RWPE1 (cell line): ENCODE measurements at regions not wholly inside any gene's neighbourhood (a gene's known extent, or its start where the extent isn't known, plus 50 kb on each side); places are given as distances from the start of the nearest gene placed in this dataset.

Experiments used
- CTCF ChIA-PET: fragments of 350-600 bp; sonication (Branson Sonifier 250); formaldehyde crosslinking; extraction: SDS; loops from one replicate; lab custom pipeline; 2021; lab: Yijun Ruan, JAX
- POLR2A ChIA-PET: fragments of 400-600 bp; formaldehyde crosslinking; extraction: SDS; loops from one replicate; lab custom pipeline; 2020; ENCODE audit warnings: antibody characterized with exemption; ENCODE audit not compliant: low non-redundant PET; lab: Yijun Ruan, JAX
- DNase-seq: peaks from one replicate; pipeline ENCODE4 v3.0.0; 2012; ENCODE audit warnings: low spot score
- H3K27ac ChIP-seq: fragments of 450-650 bp; 2 replicates; pipeline ENCODE4 v1.5.1; 2017
- TF ChIP-seq, protein P1 (sequence below): fragments of 450-650 bp; conservative IDR thresholded peaks from 2 replicates; pipeline ENCODE4 v1.5.1; 2017; ENCODE audit warnings: low read depth, mild to moderate bottlenecking

DNA sequence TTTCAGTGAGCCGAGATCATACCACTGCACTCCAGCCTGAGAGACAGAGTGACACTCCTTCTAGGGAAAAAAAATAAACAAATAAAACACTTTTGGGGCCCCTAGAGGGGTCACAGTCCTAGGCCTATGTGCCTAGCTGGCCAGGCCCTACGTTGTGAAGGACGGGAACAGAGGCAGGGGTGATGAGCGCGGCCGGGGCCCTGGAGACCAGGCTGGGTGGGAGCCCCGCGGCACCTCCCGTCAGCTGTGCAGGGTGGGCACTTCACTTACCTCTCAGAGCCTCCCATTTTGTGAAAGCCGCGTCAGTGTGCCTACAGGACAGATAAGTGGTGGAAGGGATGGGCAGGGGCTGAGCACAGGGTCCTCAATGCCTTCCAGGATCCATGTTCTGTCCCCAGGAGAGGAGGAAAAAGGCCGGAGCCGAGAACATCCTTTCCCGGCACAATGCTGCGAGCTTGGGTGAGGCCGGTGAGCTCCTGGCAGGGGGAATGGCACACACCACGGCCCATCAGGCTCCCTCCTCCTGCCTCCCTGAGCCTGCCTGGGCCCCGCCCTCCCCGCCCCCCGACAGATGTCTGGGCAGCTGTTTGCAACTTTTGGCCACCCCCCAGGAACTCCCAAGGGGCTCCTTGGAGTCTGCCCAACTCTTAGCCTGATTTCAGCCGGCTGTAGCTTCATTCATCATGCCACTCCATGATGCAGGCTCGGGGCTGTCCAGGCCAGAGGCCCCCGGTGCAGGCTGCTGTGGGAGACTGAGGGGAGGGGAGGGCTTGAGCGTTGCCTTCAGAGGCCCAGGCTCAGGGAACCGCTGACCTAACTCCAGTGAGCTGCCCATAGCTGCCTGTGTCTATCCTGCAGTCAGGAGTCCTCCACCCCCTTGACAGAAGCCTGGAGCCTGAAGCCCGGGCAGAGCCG lies 196.5 kb downstream of the TFCP2L1 start:
- H3K27ac ChIP-seq: peak overlapping the region; percentile 24

DNA sequence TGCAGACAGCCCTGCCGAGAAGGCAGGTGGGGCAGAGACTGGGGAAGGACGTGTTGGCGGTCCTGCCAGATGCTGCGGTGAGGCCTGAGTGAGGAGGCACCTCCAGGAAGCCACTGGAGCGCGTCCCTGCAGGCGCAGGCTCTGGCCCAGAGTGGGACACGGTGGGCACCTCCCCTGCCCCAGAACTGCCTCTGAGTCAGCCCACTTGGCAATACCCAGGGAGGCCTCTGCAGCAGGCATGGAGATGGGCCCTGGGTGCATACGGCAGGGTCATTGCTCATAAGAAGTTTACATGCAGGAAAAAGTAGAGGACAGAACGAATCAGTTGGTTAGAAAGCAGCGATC lies 195.9 kb downstream of the TFCP2L1 start:
- DNase-seq: no peak
- TF ChIP-seq, protein P1, sequence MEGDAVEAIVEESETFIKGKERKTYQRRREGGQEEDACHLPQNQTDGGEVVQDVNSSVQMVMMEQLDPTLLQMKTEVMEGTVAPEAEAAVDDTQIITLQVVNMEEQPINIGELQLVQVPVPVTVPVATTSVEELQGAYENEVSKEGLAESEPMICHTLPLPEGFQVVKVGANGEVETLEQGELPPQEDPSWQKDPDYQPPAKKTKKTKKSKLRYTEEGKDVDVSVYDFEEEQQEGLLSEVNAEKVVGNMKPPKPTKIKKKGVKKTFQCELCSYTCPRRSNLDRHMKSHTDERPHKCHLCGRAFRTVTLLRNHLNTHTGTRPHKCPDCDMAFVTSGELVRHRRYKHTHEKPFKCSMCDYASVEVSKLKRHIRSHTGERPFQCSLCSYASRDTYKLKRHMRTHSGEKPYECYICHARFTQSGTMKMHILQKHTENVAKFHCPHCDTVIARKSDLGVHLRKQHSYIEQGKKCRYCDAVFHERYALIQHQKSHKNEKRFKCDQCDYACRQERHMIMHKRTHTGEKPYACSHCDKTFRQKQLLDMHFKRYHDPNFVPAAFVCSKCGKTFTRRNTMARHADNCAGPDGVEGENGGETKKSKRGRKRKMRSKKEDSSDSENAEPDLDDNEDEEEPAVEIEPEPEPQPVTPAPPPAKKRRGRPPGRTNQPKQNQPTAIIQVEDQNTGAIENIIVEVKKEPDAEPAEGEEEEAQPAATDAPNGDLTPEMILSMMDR: no peak
- CTCF ChIA-PET: interaction anchor here (0.6 to 1.3 kb wide), 2 partner anchors 9 to 393 kb away, joined by 3 read pairs; no protein-coding TSS in a partner anchor
- POLR2A ChIA-PET: no interaction called here
- H3K27ac ChIP-seq: peak overlapping the region; percentile 24

More for the DNA sequence above, 196.5 kb downstream of the TFCP2L1 start:
- POLR2A ChIA-PET: no interaction called here
- no peak for DNase-seq
- TF ChIP-seq, protein P1: no peak
- CTCF ChIA-PET: interaction anchor here (0.6 to 1.3 kb wide), 2 partner anchors 8 to 393 kb away, joined by 3 read pairs; no protein-coding TSS in a partner anchor

DNA sequence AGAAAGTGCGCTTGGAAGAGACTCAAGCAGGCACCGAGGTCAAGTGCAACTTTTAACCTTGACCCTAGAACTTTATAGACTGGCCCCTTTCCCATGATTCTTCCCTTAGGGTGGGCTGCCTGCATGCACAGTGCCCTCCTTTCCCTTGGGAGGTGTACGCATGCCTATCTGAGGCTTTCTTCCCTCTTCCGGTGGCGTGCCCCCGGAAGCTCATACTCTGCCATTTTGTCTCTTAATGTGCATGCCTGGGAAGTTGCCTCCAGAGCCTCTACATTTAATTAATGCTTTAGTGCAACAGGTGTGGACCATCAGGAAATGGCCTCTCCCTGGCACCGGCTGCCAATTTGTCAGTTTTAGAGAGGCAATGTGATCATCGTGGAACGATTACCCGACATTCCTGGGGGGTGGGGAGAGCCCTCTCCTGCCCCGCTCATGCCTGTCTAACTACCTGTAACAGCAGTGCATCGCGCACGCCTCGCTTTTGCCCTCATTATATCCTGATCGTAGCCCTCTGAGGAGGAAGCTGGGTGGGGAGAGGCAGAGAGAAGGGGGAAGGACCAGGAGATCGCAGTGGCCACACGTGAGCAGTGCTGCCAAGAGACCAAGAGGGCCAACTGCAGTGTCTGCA lies 194.8 kb downstream of the TFCP2L1 start:
- TF ChIP-seq, protein P1: no peak
- DNase-seq: no peak
- H3K27ac ChIP-seq: no peak overlapping the region
- POLR2A ChIA-PET: no interaction called here
- CTCF ChIA-PET: interaction anchor here (1.2 kb wide), 1 partner anchor 9 kb away, joined by 4 read pairs; no protein-coding TSS in a partner anchor

DNA sequence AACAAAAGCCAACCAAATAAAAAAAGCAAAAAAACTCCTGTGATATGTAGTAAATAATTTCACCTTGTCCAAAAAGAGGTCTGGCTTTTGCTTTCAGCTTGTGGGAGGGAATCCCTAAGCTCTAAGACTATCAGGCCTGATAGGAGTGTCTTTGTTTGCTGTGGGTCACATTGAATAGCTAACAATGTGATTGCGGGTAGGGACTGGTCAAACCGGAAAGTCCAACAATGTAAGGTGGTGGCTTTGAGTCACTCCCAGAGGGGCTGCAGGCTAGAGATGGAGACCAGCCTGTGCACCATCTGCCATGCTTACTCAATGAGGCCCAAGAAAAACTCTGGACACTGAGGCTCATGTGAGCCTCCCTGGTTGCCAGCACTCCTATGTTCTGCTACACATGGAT lies 192.9 kb downstream of the TFCP2L1 start:
- ChIA-PET CTCF (interaction anchor here (0.7 kb wide), 1 partner anchor 45 kb away, joined by 4 read pairs; no protein-coding TSS in a partner anchor), POLR2A (no interaction called here)
- DNase-seq: no peak
- TF ChIP-seq, protein P1: no peak
- H3K27ac ChIP-seq: no peak overlapping the region

DNA sequence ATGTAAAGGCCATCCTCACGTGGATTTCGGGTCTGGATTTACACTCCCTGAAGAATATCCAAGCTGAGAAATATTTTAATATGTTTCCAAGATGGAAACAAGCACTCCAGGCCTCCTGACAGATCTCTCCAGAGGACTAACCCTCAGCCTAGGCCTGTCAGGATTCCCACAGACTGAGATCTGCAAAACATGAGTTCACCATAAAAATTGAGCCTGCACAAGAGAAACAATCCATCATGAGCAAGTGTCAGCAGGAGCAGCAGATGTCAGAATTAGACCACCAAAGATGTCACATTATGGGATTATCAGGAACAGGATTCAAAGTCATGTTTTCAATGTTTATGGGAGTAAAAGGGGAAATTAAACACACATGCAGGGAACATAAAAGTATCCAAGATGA lies 191.3 kb downstream of the TFCP2L1 start:
- ChIA-PET CTCF (interaction anchor here (0.8 to 1.9 kb wide), 3 partner anchors 8 to 263 kb away, joined by 3 to 10 read pairs (median 3); no protein-coding TSS in a partner anchor), POLR2A (no interaction called here)
- no peak for DNase-seq
- no peak overlapping the region for H3K27ac ChIP-seq
- TF ChIP-seq, protein P1: no peak

DNA sequence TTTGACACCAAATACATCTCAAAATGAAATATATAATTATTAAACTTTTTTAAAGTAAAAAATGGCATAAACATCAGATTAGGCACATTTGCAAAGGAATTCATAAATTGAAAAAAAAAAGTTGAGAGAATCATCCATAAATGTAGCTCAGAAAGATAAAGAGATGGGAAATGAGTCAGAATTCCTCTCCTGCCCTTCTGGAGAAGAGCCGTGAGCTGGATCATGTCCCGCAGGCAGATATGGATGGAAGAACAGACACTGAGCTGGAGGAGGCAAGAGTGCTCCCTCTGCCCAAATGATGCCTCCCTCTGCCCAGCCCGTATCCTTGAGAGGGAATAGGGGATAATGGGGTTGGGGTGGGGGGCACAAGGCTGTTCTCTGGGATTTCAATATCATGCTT lies 190.9 kb downstream of the TFCP2L1 start:
- H3K27ac ChIP-seq: no peak overlapping the region
- ChIA-PET POLR2A (no interaction called here), CTCF (interaction anchor here (0.8 to 1.9 kb wide), 4 partner anchors 9 to 262 kb away, joined by 3 to 10 read pairs (median 4); no protein-coding TSS in a partner anchor)
- no peak for DNase-seq
- TF ChIP-seq, protein P1: no peak
